ENCODE measurements at regions not wholly inside any gene's neighbourhood (a gene's known extent, or its start where the extent isn't known, plus 50 kb on each side); places are given as distances from the start of the nearest gene placed in this dataset.

DNA sequence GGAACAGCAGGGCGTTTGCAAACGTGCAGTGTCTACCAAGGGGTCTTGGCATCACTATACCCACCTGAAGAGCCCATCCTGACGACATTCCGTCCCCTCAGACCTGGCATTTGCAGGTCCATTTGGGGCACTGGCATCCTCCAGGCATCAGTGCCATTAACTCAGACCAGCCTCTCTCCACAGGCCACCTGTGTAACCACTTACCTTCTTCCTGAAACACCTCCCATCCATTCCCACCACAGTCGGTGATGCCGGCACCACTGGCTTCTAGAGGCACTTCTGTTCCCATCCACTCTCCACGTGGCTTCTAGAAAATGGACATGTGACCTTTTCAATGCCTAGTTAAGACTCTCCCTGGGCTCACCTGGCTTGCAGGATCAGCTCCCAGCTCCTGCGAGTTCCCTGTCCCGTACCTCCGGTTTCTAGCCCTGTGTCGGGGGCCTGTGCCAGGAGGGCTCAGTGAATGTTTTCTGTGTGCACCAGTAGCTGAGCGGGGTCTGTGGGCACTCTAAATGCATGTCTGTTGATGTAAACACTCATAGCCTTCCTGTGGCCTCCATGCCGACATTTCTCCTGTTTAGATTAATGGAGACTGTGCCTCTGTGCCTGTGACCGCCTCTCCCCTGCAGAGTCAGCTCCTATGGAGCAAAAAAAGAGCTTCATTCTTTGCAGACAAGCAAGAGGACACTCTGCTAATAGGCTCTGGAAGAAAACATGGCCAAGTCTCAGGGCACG, 458.0 kb upstream of the HS6ST1 start:
- no peak overlapping the region for H3K4me3 ChIP-seq (ENCODE audit: low read depth, low read length)
- TF ChIP-seq, protein P1, sequence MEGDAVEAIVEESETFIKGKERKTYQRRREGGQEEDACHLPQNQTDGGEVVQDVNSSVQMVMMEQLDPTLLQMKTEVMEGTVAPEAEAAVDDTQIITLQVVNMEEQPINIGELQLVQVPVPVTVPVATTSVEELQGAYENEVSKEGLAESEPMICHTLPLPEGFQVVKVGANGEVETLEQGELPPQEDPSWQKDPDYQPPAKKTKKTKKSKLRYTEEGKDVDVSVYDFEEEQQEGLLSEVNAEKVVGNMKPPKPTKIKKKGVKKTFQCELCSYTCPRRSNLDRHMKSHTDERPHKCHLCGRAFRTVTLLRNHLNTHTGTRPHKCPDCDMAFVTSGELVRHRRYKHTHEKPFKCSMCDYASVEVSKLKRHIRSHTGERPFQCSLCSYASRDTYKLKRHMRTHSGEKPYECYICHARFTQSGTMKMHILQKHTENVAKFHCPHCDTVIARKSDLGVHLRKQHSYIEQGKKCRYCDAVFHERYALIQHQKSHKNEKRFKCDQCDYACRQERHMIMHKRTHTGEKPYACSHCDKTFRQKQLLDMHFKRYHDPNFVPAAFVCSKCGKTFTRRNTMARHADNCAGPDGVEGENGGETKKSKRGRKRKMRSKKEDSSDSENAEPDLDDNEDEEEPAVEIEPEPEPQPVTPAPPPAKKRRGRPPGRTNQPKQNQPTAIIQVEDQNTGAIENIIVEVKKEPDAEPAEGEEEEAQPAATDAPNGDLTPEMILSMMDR (conservative IDR thresholded peaks at IDR 0.05; ENCODE audit: low read depth, low read length) = no peak
- DNase-seq (ENCODE audit: low read depth) = no peak

DNA sequence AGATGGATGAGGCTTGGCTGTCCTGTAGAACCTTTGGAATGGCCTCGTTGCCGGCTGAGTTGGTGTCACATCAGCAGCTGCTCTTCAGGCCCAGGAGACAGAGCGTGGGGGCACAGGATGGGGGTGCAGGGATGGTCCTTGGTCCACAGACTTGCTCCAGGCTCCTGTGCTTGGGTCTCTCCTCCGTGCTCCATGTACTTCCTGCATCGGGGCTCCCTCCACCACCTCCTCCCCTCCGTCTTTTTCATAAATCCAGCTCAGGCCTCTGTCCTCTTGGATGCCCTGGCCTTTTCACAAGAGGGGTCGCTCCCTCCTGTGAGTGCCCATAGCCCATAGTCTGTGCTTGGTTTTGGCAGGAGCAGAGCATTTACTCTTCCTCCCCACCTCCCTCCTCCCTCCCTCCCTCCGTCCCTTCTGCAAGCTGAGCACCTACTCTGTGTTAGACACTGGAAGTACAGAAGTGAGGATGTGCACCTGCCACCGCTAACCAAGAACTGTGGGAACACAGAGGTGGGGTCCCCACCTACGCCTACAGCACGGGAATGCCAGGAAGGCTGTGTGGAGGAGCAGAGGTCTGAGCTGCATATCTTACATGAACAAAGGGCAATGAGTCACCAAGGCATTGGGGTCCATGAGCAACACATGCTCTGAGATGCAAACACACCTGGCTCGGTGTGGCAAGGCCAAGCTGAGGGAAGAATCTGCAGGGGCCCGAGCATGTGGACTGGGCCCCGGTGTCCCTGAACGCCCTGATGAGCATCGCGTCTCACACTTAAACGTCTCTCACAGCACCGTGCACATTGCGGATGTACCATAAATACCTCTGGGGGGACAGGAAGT, 458.7 kb upstream of the HS6ST1 start:
- H3K4me3 ChIP-seq (ENCODE audit: low read depth, low read length) = no peak overlapping the region
- no peak for DNase-seq (ENCODE audit: low read depth)
- TF ChIP-seq, protein P1 (conservative IDR thresholded peaks at IDR 0.05; ENCODE audit: low read depth, low read length) = no peak

DNA sequence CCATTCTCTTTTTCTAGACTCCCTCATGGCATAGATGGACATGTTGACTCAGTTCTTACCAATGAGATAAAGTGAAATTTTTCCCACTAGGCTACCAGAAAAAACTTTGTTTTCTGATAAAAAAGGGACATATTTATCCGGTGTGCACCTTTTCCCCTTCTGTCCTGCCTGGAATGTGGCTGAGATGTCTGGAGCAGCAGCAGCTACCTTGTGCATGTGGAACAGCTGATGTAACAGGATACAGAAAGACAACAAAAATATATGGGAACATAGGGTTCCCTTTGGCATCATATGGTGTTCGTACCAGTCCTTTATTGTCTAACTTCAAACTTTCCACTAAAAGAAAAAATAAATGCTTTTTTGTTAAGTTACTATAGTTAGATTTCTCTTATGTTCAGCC, 460.2 kb upstream of the HS6ST1 start:
- TF ChIP-seq, protein P1 (conservative IDR thresholded peaks at IDR 0.05; ENCODE audit: low read depth, low read length) = no peak
- H3K4me3 ChIP-seq (ENCODE audit: low read depth, low read length) = no peak overlapping the region
- no peak for DNase-seq (ENCODE audit: low read depth)

DNA sequence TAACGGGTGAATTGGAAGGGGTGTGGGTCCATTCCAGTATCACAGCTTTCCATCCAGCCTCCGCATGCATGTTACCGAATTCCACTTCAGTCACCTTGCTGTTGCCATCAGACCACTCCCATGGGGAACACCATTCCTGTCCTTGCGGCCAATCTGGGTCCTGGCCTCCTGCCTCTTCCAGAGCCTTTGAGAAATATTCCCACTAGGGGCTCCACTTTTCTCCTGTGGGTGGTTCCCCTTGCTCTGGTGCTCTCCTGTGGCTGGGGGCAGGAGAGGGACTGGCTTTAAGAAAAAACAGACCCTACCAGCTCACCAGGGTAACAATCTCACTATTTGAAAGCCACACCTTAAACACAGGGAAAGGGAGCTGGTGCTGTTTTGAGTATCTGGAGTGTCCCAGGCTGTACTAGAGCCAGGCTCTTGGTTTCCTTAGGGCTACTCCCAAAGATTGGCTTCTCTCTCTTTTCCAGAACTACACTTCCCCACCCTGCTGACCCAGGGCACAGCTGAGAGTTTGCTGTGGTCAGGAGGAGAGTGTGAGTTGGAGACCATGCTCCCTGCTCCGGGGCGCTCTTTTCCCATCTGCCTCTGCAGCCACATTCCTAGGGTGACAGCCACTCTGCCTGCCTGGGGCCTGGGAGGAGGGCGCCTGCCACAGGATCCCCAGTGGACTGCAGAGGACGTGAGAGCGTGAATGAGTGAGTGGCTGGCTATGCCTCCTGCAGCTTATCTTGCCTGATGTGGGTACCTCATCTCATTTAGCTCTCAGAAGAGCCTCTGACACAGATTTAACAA, 460.8 kb upstream of the HS6ST1 start:
- no peak for DNase-seq (ENCODE audit: low read depth)
- no peak overlapping the region for H3K4me3 ChIP-seq (ENCODE audit: low read depth, low read length)
- TF ChIP-seq, protein P1 (conservative IDR thresholded peaks at IDR 0.05; ENCODE audit: low read depth, low read length) = no peak

DNA sequence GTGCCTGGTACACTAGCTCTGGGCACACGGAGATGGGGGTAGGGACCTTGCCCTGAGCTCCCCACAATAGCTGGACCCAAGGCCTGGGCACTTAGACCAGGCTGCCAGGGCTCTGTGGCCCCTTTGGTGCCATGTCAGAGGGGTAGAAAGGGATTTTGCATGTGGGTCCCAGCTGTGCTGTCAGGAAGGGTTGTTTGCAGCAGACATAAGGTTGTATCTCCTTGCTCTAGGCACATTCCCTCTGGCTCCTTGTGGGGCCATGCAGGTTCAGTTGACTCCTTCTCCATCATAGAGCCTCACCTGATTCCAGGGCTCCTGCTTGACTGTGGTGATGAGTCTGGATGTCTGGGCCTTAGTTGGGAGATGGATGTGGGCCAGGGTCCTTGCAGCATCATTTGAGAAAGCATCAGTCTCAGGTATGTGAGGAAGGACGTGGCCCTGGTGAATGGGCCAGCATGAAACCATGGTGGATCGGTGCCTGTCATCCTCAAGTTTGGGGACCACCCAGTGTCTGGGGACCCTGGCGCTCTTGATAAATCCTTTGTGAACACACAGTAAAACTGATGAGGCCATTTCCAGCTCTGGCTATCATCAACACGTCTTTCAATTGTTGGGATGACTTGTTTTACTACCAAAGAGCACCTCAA, 461.9 kb upstream of the HS6ST1 start:
- no peak for DNase-seq (ENCODE audit: low read depth)
- TF ChIP-seq, protein P1 (conservative IDR thresholded peaks at IDR 0.05; ENCODE audit: low read depth, low read length) = no peak
- H3K4me3 ChIP-seq (ENCODE audit: low read depth, low read length) = no peak overlapping the region

DNA sequence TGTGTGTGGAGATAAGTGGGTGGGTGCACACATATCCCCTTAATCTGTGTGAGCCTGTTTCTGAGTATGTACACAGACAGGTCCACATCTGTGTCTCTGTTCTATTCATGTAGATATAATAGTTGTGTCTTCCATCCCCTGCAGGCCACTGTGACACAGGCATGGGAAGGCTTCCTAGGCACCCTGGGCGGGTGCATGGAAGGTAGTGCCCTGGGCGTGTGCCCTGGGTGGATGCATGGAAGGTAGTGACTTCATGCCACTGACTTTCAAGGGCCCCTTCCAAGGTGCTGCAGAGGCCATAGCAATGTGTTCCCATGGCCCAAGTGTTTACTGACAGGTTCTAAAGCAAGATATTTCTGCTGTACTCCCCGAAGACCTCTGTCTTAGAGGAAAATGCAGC, 462.5 kb upstream of the HS6ST1 start:
- TF ChIP-seq, protein P1 (conservative IDR thresholded peaks at IDR 0.05; ENCODE audit: low read depth, low read length) = no peak
- no peak overlapping the region for H3K4me3 ChIP-seq (ENCODE audit: low read depth, low read length)
- DNase-seq (ENCODE audit: low read depth) = no peak

All from choroid plexus epithelial cell (primary cell).